GM12878 (cell line): ENCODE measurements at regions not wholly inside any gene's neighbourhood (a gene's known extent, or its start where the extent isn't known, plus 50 kb on each side); places are given as distances from the start of the nearest gene placed in this dataset.

ENCODE experiments used
- ATAC-seq: fragments of 200-7000 bp; cut with Tn5 transposase; 3 replicates; pipeline ENCODE4 v1.9.1; 2020; ENCODE audit warnings: mild to moderate bottlenecking, moderate library complexity
- BruUV-seq: library from RNA; stranded (reverse); fragments of 400-500 nt; replicated peaks from 2 replicates; lab custom pipeline; 2021; lab: Mats Ljungman, UMichigan
- CTCF ChIA-PET: fragments of 300-600 bp; sonication (Branson Sonifier 250); formaldehyde crosslinking; extraction: SDS; loops from one replicate; lab custom pipeline; 2021; ENCODE audit warnings: inconsistent platforms; lab: Yijun Ruan, JAX
- POLR2A ChIA-PET: fragments of 350-600 bp; formaldehyde crosslinking; extraction: SDS; loops from one replicate; lab custom pipeline; 2021; ENCODE audit warnings: inconsistent platforms; lab: Charles Lee
- RAD21 ChIA-PET: fragments of 300-600 bp; sonication (Branson Sonifier 250); formaldehyde crosslinking; loops from one replicate; lab custom pipeline; 2023; ENCODE audit warnings: antibody characterized with exemption; ENCODE audit not compliant: unreplicated experiment; lab: Charles Lee
- SMC1A ChIA-PET: fragments of 300-600 bp; sonication (Branson Sonifier 250); formaldehyde crosslinking; loops from one replicate; lab custom pipeline; 2023; ENCODE audit not compliant: unreplicated experiment, uncharacterized antibody; lab: Charles Lee
- DNase-seq: peaks from one replicate; pipeline ENCODE4 v3.0.0-alpha.2; 2011; ENCODE audit warnings: low read depth, low spot score
- FAIRE-seq: peaks from 3 replicates; lab custom pipeline; 2011; peaks lifted over from hg19 to GRCh38; lab: Jason Lieb, UNC
- H2AFZ ChIP-seq: 2 replicates; pipeline ENCODE4 v1.6.0; 2011; ENCODE audit warnings: low read depth, low read length, control low read depth; ENCODE audit not compliant: control insufficient read depth
- H3K27ac ChIP-seq: 2 replicates; pipeline ENCODE4 v1.5.1; 2011; ENCODE audit warnings: control low read depth; ENCODE audit not compliant: control insufficient read depth, insufficient read depth
- H3K27me3 ChIP-seq, 2 experiments: replicated peaks in 1 of 2; 2 replicates each; pipeline versions ENCODE4 v1.6.0 to v1.6.1; 2011; ENCODE audit warnings: low read length in 1 of 2; ENCODE audit not compliant: control insufficient read depth in 2 of 2, insufficient read depth in 2 of 2
- H3K36me3 ChIP-seq, 2 experiments: 2 replicates each; pipeline ENCODE4 v1.5.1; 2011; ENCODE audit warnings: low read length in 1 of 2; ENCODE audit not compliant: control insufficient read depth in 2 of 2, insufficient read depth in 2 of 2
- H3K4me1 ChIP-seq: 2 replicates; pipeline ENCODE4 v1.6.1; 2011; ENCODE audit warnings: mild to moderate bottlenecking, low read length, moderate library complexity, mixed read lengths; ENCODE audit not compliant: control insufficient read depth, insufficient read depth
- H3K4me2 ChIP-seq: 2 replicates; pipeline ENCODE4 v1.6.0; 2011; ENCODE audit warnings: control low read depth; ENCODE audit not compliant: control insufficient read depth, insufficient read depth
- H3K4me3 ChIP-seq: fragments of 200-600 bp; sonication (generic); 2 replicates; pipeline ENCODE4 v1.5.1; 2016
- H3K79me2 ChIP-seq: 2 replicates; pipeline ENCODE4 v1.6.0; 2011; ENCODE audit warnings: low read length; ENCODE audit not compliant: control insufficient read depth, insufficient read depth
- H3K9ac ChIP-seq: 2 replicates; pipeline ENCODE4 v1.8.0; 2011; ENCODE audit warnings: low read length, control low read depth, mixed read lengths; ENCODE audit not compliant: control insufficient read depth, insufficient read depth
- H3K9me3 ChIP-seq: replicated peaks from 3 replicates; pipeline ENCODE4 v1.5.1; 2011; ENCODE audit warnings: mild to moderate bottlenecking, low read length; ENCODE audit not compliant: control insufficient read depth, insufficient read depth
- H4K20me1 ChIP-seq: 2 replicates; pipeline ENCODE4 v1.6.0; 2011; ENCODE audit not compliant: control insufficient read depth, insufficient read depth
- CHD4 ChIP-seq: fragments of 200-600 bp; sonication (generic); IDR thresholded peaks from 2 replicates; pipeline ENCODE4 v1.6.1; 2016; ENCODE audit warnings: mild to moderate bottlenecking
- HDAC2 ChIP-seq: fragments of 200-600 bp; sonication (generic); IDR thresholded peaks from 2 replicates; pipeline ENCODE4 v1.6.1; 2017
- MTA3 ChIP-seq: IDR thresholded peaks from 2 replicates; pipeline ENCODE4 v1.6.1; 2012; ENCODE audit warnings: low read length, inconsistent platforms, borderline replicate concordance
- NR2C1 ChIP-seq: fragments of 450-650 bp; IDR thresholded peaks from 2 replicates; pipeline ENCODE4 v1.6.1; 2017; ENCODE audit warnings: antibody characterized with exemption, mild to moderate bottlenecking, moderate library complexity
- RCOR1 ChIP-seq: conservative IDR thresholded peaks from 2 replicates; pipeline ENCODE4 v1.6.1; 2012; ENCODE audit warnings: low read depth, low read length, improper control_type of control experiment
- WGBS: methylation state at CpG from one replicate; pipeline ENCODE4 v1.1.6; 2016; ENCODE audit warnings: low lambda C conversion rate; ENCODE audit not compliant: insufficient replicate concordance, insufficient coverage; ENCODE audit errors: missing lambda C conversion rate; 5-methylcytosine and 5-hydroxymethylcytosine counted together
- in situ Hi-C: fragments of 300-500 bp; cut with MboI; formaldehyde crosslinking; loops from 9 replicates; pipeline ENCODE4 v1.14.3; 2018; ENCODE audit warnings: mixed read lengths
- intact Hi-C: fragments of 100-400 bp; cut with micrococcal nuclease; formaldehyde crosslinking; loops from one replicate; pipeline ENCODE4 v1.14.2; 2022; ENCODE audit not compliant: unreplicated experiment
- TF ChIP-seq, protein P1 (sequence below): IDR thresholded peaks from 2 replicates; pipeline ENCODE4 v1.6.1; 2012; ENCODE audit warnings: improper control_type of control experiment, low read depth, low read length; ENCODE audit not compliant: insufficient replicate concordance
- TF ChIP-seq, protein P2 (sequence below): fragments of 150-350 bp; IDR thresholded peaks from 2 replicates; pipeline ENCODE4 v1.6.1; 2014; ENCODE audit warnings: mild to moderate bottlenecking, low read depth, low read length
- TF ChIP-seq, protein P3 (sequence below): fragments of 450-650 bp; IDR thresholded peaks from 2 replicates; pipeline ENCODE4 v1.6.1; 2018; ENCODE audit warnings: mild to moderate bottlenecking, low read depth, moderate library complexity; ENCODE audit not compliant: partially characterized antibody
- TF ChIP-seq, protein P4 (sequence below): IDR thresholded peaks from 2 replicates; pipeline ENCODE4 v1.6.1; 2011; ENCODE audit warnings: mild to moderate bottlenecking, low read depth, low read length, moderate library complexity; ENCODE audit not compliant: insufficient replicate concordance

DNA sequence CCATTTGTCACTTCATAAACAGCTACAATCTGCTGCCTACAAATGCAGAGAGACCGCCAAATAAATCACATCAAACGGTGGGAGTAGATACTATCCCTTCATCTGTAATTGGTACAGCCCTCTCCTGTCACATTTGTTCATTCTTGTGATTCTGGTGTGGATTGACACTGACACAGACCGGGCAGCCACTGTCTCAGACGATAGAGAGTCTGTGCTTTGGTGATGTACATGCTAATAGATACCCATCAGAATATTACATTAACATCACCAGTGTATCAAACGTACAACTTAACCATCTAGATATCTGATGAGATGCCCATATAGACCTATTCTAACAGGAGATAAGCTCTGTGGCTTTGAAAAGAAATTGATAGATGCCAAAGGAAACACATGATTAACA is 419.7 kb upstream of the ZEB2 start:
- Histone ChIP-seq H3K27me3 (no peaks in the 10 kb centered on the region), H4K20me1 (no peaks in the 10 kb centered on the region), H3K4me3 (no peak overlapping the region), H3K36me3 (no peaks in the 10 kb centered on the region), H2AFZ (no peak overlapping the region), H3K27ac (no peak overlapping the region), H3K4me1 (no peaks in the 10 kb centered on the region), H3K9ac (no peak overlapping the region), H3K9me3 (no peaks in the 10 kb centered on the region), H3K79me2 (no peaks in the 10 kb centered on the region), H3K4me2 (no peak overlapping the region)
- ChIA-PET CTCF (no interaction called here), SMC1A (interaction anchor here (0.6 kb wide), 1 partner anchor 1261 kb away, joined by 3 read pairs; no protein-coding TSS in a partner anchor), POLR2A (no interaction called here), RAD21 (no interaction called here)
- in situ Hi-C loops (no loop called here), intact Hi-C loops (no loop called here)
- no peak for FAIRE-seq
- WGBS, result 25% methylated on average over 5 of the region's 5 CpGs
- no TSS peak for BruUV-seq
- DNase-seq, result no peak
- no peak for ATAC-seq
- TF ChIP-seq, protein P1, sequence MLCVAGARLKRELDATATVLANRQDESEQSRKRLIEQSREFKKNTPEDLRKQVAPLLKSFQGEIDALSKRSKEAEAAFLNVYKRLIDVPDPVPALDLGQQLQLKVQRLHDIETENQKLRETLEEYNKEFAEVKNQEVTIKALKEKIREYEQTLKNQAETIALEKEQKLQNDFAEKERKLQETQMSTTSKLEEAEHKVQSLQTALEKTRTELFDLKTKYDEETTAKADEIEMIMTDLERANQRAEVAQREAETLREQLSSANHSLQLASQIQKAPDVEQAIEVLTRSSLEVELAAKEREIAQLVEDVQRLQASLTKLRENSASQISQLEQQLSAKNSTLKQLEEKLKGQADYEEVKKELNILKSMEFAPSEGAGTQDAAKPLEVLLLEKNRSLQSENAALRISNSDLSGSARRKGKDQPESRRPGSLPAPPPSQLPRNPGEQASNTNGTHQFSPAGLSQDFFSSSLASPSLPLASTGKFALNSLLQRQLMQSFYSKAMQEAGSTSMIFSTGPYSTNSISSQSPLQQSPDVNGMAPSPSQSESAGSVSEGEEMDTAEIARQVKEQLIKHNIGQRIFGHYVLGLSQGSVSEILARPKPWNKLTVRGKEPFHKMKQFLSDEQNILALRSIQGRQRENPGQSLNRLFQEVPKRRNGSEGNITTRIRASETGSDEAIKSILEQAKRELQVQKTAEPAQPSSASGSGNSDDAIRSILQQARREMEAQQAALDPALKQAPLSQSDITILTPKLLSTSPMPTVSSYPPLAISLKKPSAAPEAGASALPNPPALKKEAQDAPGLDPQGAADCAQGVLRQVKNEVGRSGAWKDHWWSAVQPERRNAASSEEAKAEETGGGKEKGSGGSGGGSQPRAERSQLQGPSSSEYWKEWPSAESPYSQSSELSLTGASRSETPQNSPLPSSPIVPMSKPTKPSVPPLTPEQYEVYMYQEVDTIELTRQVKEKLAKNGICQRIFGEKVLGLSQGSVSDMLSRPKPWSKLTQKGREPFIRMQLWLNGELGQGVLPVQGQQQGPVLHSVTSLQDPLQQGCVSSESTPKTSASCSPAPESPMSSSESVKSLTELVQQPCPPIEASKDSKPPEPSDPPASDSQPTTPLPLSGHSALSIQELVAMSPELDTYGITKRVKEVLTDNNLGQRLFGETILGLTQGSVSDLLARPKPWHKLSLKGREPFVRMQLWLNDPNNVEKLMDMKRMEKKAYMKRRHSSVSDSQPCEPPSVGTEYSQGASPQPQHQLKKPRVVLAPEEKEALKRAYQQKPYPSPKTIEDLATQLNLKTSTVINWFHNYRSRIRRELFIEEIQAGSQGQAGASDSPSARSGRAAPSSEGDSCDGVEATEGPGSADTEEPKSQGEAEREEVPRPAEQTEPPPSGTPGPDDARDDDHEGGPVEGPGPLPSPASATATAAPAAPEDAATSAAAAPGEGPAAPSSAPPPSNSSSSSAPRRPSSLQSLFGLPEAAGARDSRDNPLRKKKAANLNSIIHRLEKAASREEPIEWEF, result no peak
- TF ChIP-seq HDAC2 (no peak), RCOR1 (no peak), MTA3 (no peak), CHD4 (no peak), NR2C1 (no peak)
- TF ChIP-seq, protein P2, sequence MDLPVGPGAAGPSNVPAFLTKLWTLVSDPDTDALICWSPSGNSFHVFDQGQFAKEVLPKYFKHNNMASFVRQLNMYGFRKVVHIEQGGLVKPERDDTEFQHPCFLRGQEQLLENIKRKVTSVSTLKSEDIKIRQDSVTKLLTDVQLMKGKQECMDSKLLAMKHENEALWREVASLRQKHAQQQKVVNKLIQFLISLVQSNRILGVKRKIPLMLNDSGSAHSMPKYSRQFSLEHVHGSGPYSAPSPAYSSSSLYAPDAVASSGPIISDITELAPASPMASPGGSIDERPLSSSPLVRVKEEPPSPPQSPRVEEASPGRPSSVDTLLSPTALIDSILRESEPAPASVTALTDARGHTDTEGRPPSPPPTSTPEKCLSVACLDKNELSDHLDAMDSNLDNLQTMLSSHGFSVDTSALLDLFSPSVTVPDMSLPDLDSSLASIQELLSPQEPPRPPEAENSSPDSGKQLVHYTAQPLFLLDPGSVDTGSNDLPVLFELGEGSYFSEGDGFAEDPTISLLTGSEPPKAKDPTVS, result no peak
- TF ChIP-seq, protein P3, sequence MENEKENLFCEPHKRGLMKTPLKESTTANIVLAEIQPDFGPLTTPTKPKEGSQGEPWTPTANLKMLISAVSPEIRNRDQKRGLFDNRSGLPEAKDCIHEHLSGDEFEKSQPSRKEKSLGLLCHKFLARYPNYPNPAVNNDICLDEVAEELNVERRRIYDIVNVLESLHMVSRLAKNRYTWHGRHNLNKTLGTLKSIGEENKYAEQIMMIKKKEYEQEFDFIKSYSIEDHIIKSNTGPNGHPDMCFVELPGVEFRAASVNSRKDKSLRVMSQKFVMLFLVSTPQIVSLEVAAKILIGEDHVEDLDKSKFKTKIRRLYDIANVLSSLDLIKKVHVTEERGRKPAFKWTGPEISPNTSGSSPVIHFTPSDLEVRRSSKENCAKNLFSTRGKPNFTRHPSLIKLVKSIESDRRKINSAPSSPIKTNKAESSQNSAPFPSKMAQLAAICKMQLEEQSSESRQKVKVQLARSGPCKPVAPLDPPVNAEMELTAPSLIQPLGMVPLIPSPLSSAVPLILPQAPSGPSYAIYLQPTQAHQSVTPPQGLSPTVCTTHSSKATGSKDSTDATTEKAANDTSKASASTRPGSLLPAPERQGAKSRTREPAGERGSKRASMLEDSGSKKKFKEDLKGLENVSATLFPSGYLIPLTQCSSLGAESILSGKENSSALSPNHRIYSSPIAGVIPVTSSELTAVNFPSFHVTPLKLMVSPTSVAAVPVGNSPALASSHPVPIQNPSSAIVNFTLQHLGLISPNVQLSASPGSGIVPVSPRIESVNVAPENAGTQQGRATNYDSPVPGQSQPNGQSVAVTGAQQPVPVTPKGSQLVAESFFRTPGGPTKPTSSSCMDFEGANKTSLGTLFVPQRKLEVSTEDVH, result no peak
- TF ChIP-seq, protein P4, sequence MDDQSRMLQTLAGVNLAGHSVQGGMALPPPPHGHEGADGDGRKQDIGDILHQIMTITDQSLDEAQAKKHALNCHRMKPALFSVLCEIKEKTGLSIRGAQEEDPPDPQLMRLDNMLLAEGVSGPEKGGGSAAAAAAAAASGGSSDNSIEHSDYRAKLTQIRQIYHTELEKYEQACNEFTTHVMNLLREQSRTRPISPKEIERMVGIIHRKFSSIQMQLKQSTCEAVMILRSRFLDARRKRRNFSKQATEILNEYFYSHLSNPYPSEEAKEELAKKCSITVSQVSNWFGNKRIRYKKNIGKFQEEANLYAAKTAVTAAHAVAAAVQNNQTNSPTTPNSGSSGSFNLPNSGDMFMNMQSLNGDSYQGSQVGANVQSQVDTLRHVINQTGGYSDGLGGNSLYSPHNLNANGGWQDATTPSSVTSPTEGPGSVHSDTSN, result no peak
